Left ventricle myocardium inferior (tissue), 1 donor: ENCODE measurements at regions not wholly inside any gene's neighbourhood (a gene's known extent, or its start where the extent isn't known, plus 50 kb on each side); places are given as distances from the start of the nearest gene placed in this dataset.

Experiments
- DNase-seq: peaks from one replicate; pipeline ENCODE4 v3.0.0-alpha.2; 2020
- H3K27ac ChIP-seq: fragments of 200-600 bp; replicated peaks from 2 replicates; pipeline ENCODE4 v1.8.0; 2021
- H3K27me3 ChIP-seq: fragments of 200-600 bp; 2 replicates; pipeline ENCODE4 v1.8.0; 2021; ENCODE audit warnings: low read depth
- H3K36me3 ChIP-seq: fragments of 200-600 bp; 2 replicates; pipeline ENCODE4 v1.8.0; 2021
- H3K4me1 ChIP-seq: fragments of 200-600 bp; 2 replicates; pipeline ENCODE4 v1.8.0; 2021
- H3K4me3 ChIP-seq: fragments of 200-600 bp; 2 replicates; pipeline ENCODE4 v1.8.0; 2021; ENCODE audit warnings: mild to moderate bottlenecking, moderate library complexity
- H3K9me3 ChIP-seq: fragments of 200-600 bp; replicated peaks from 2 replicates; pipeline ENCODE4 v1.8.0; 2021
- CTCF ChIP-seq: fragments of 200-600 bp; IDR thresholded peaks from 2 replicates; pipeline ENCODE4 v1.8.0; 2021; ENCODE audit warnings: antibody characterized with exemption, mild to moderate bottlenecking, borderline replicate concordance
- intact Hi-C: fragments of 100-400 bp; cut with micrococcal nuclease; formaldehyde crosslinking; loops from one replicate; pipeline ENCODE4 v1.11.0; 2022
- donor health status: DM: no; HTN: yes; CAD: no; lungs with severe emphysema.

GRCh38 chr13:84126671-84127171 lies 244.4 kb upstream of the SLITRK1 start:
- H3K9me3 ChIP-seq = no peaks in the 10 kb centered on the region
- DNase-seq = no peak
- no peaks in the 10 kb centered on the region for H3K4me1 ChIP-seq
- no peak overlapping the region for H3K27ac ChIP-seq
- no peak overlapping the region for H3K4me3 ChIP-seq
- no peaks in the 10 kb centered on the region for H3K36me3 ChIP-seq
- H3K27me3 ChIP-seq = no peaks in the 10 kb centered on the region
- intact Hi-C loops = no loop called here
- no peak for TF ChIP-seq CTCF

- TF ChIP-seq CTCF = no peak
- intact Hi-C loops = no loop called here
- Histone ChIP-seq H3K27me3 (no peaks in the 10 kb centered on the region), H3K4me1 (no peaks in the 10 kb centered on the region), H3K4me3 (no peak overlapping the region), H3K27ac (no peak overlapping the region), H3K9me3 (no peaks in the 10 kb centered on the region), H3K36me3 (no peaks in the 10 kb centered on the region)
- no peak for DNase-seq
These were observed 239.2 kb upstream of the SLITRK1 start for GRCh38 chr13:84121456-84121855.

GRCh38 chr13:84118839-84119409 lies 236.7 kb upstream of the SLITRK1 start:
- Histone ChIP-seq H3K36me3 (no peaks in the 10 kb centered on the region), H3K4me1 (no peaks in the 10 kb centered on the region), H3K4me3 (no peak overlapping the region), H3K27ac (no peak overlapping the region), H3K27me3 (no peaks in the 10 kb centered on the region), H3K9me3 (peaks cover 2% of the 10 kb centered on the region)
- no peak for TF ChIP-seq CTCF
- intact Hi-C loops = no loop called here
- DNase-seq = no peak

GRCh38 chr13:84098273-84098672 lies 216.0 kb upstream of the SLITRK1 start:
- Histone ChIP-seq H3K4me3 (no peak overlapping the region), H3K27ac (no peak overlapping the region), H3K27me3 (no peaks in the 10 kb centered on the region), H3K36me3 (no peaks in the 10 kb centered on the region), H3K4me1 (no peaks in the 10 kb centered on the region), H3K9me3 (no peaks in the 10 kb centered on the region)
- DNase-seq = no peak
- TF ChIP-seq CTCF = no peak
- intact Hi-C loops = no loop called here

- H3K27ac ChIP-seq = no peak overlapping the region
- no peaks in the 10 kb centered on the region for H3K4me1 ChIP-seq
- intact Hi-C loops = no loop called here
- H3K27me3 ChIP-seq = no peaks in the 10 kb centered on the region
- H3K9me3 ChIP-seq = no peaks in the 10 kb centered on the region
- no peak for TF ChIP-seq CTCF
- H3K36me3 ChIP-seq = no peaks in the 10 kb centered on the region
- DNase-seq = no peak
- no peak overlapping the region for H3K4me3 ChIP-seq
These were observed 214.9 kb upstream of the SLITRK1 start for GRCh38 chr13:84097148-84097547.
